ENCODE measurements at regions not wholly inside any gene's neighbourhood (a gene's known extent, or its start where the extent isn't known, plus 50 kb on each side); places are given as distances from the start of the nearest gene placed in this dataset.

- peaks cover 7% of the 10 kb centered on the region for H3K79me2 ChIP-seq (ENCODE audit: insufficient read depth, low read length)
- no TSS peak for BruUV-seq (replicated peaks)
- H2AFZ ChIP-seq (ENCODE audit: low read depth, low read length, poor library complexity, severe bottlenecking): no peak overlapping the region
- no peak overlapping the region for H3K27ac ChIP-seq (ENCODE audit: low read depth, low read length)
- no peaks in the 10 kb centered on the region for H3K9me2 ChIP-seq (ENCODE audit: insufficient read depth)
- ATAC-seq (no peak), DNase-seq (ENCODE audit: low read depth, low spot score) (no peak)
- H3K4me2 ChIP-seq (ENCODE audit: low read length): peak overlapping the region; percentile 78
- ChIA-PET RAD21 (ENCODE audit: low non-redundant PET in 1 of 2, low total read pairs in 2 of 2, uncharacterized antibody in 2 of 2, unreplicated experiment in 2 of 2) (no interaction called here), CTCF (no interaction called here), POLR2A (no interaction called here)
- H3K9me3 ChIP-seq (ENCODE audit: control insufficient read depth in 1 of 2, insufficient read depth in 1 of 2, low read depth in 1 of 2, low read length in 2 of 2): no peaks in the 10 kb centered on the region
- no peaks in the 10 kb centered on the region for H3K36me3 ChIP-seq (ENCODE audit: control insufficient read depth in 1 of 2, insufficient read depth in 2 of 2, low read length in 2 of 2)
- intact Hi-C loops (cut with micrococcal nuclease): loop anchor here (5.0 kb wide), 1 partner anchor 117 kb away; no protein-coding TSS in a partner anchor
- H3K9ac ChIP-seq (ENCODE audit: low read length): no peak overlapping the region
- H3K4me1 ChIP-seq (ENCODE audit: control insufficient read depth in 1 of 2, insufficient read depth in 2 of 2, low read length in 2 of 2): peaks cover 22 to 41% of the 10 kb centered on the region in 2 experiments
- no peak overlapping the region for H3K4me3 ChIP-seq (replicated peaks in 1 of 2; ENCODE audit: low read depth in 1 of 2, low read length in 2 of 2)
- no peaks in the 10 kb centered on the region for H3K27me3 ChIP-seq (ENCODE audit: insufficient read depth, low read length)
- H4K20me1 ChIP-seq (ENCODE audit: insufficient read depth): no peaks in the 10 kb centered on the region
- TF ChIP-seq RAD21 (IDR thresholded peaks at IDR 0.05; ENCODE audit: low read depth) (no peak), CTCF (IDR thresholded peaks at IDR 0.05 in 2 of 3, conservative IDR thresholded peaks at IDR 0.05 in 1 of 3; ENCODE audit: borderline replicate concordance in 1 of 3, insufficient read depth in 1 of 3, low read depth in 2 of 3, low read length in 2 of 3) (no peak), TCF7L2 (IDR thresholded peaks at IDR 0.05; ENCODE audit: borderline replicate concordance, extremely low read depth, insufficient read depth, insufficient read length) (no peak), ZNF274 (IDR thresholded peaks at IDR 0.05; ENCODE audit: low read depth, low read length) (no peak), YY1 (IDR thresholded peaks at IDR 0.05; ENCODE audit: extremely low read depth, insufficient replicate concordance, low read depth, low read length) (no peak), SP1 (IDR thresholded peaks at IDR 0.05; ENCODE audit: low read depth) (no peak), EGR1 (IDR thresholded peaks at IDR 0.05; ENCODE audit: low read depth) (no peak), MAX (IDR thresholded peaks at IDR 0.05) (no peak), JUND (IDR thresholded peaks at IDR 0.05) (no peak), POLR2AphosphoS5 (IDR thresholded peaks at IDR 0.05; ENCODE audit: low read depth, low read length) (no peak), CEBPB (IDR thresholded peaks at IDR 0.05; ENCODE audit: low read depth) (no peak), REST (IDR thresholded peaks at IDR 0.05; ENCODE audit: low read depth) (no peak), POLR2A (IDR thresholded peaks at IDR 0.05; ENCODE audit: borderline replicate concordance, extremely low read depth, insufficient read depth, insufficient read length) (no peak), ZFX (IDR thresholded peaks at IDR 0.05) (no peak), FOSL1 (IDR thresholded peaks at IDR 0.05; ENCODE audit: low read depth) (no peak), ZBTB33 (IDR thresholded peaks at IDR 0.05; ENCODE audit: extremely low read depth, insufficient replicate concordance, low read length) (no peak), EZH2 (IDR thresholded peaks at IDR 0.05) (no peak)
Observed at GRCh38 chr13:97140131-97140530, 82.0 kb upstream of the MBNL2 start.
